ENCODE measurements at regions not wholly inside any gene's neighbourhood (a gene's known extent, or its start where the extent isn't known, plus 50 kb on each side); places are given as distances from the start of the nearest gene placed in this dataset.
A peak's percentile ranks its signal among the peaks of the same experiment; 100 is the strongest.

DNA sequence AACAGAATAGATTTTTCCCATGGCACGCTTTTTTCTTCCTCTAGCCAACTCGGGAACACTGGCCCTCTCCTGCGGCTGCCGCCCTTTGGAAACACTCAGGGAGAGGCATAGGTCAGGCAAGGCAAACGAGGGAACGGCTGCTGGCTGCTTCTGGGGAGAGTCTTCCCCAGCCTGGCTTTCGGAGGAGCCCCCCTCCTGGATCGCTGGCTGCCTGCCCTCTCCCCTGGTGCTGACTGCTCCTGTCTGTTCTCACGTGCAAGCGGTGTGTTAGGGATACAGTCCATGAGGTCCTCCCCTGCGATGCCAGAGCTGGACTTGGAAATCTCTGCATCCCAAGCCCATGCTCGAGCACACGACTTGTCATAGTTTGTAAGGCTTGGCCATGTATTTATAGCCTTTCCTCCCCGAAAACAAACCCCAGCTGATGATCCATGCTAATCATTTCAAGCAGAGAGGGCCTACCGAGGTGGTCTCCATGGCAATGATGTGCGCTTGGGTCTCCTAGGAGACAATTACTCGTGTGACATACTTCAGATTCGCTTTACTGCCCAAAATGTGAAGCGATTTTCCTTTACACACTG, 315.6 kb upstream of the ATP10A start:
- no peak for DNase-seq

GRCh38 chr15:26177816-26178215, 314.7 kb upstream of the ATP10A start:
- DNase-seq = no peak

DNA sequence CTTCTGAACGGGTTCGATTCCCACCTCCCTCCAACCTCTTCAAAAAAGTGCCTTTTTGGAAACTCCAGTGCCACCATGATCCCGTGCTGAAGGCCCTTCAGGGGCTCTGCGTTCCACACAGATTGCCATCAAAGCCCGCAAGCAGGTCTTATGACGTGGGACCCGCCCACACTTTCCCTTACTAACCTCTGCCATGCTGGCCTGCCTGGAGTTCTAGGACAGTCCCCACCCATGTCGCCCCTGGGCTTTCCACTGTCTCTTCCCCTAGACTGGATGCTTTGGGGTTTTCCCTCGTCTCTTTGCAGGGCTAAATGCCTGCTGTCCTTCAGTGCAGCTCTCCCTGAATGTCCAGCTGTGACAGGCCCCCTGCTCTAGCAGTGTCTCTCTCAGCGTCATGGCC, 313.7 kb upstream of the ATP10A start:
- DNase-seq = no peak

GRCh38 chr15:26171266-26171665, 308.1 kb upstream of the ATP10A start:
- no peak for DNase-seq

- DNase-seq = peak; percentile 49
Measured at GRCh38 chr15:26166429-26166828, 303.3 kb upstream of the ATP10A start.

GRCh38 chr15:26165546-26165945, 302.4 kb upstream of the ATP10A start:
- DNase-seq = no peak

- DNase-seq = no peak
Measured at GRCh38 chr15:26160343-26160742, 297.2 kb upstream of the ATP10A start.

GRCh38 chr15:26158176-26158575, 295.0 kb upstream of the ATP10A start:
- no peak for DNase-seq

DNA sequence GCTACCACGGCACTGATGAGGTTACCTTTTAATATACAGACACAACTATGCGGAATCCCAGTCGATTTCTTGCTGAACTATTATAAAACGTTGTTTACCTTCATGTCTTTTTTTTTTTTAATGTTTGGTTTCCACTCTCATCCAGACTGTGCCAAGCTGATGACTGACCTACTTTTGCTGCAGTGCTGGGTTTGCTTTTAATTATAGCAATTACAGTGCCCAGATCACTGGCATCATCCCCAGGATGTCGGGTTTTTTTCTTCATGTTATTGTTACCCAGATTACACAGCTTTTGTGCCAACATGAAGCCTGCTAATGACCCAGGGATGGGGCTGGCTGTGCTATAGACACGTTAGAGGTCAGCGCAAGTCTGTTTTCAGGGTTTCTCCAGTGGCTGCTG, 294.0 kb upstream of the ATP10A start:
- DNase-seq = no peak

DNA sequence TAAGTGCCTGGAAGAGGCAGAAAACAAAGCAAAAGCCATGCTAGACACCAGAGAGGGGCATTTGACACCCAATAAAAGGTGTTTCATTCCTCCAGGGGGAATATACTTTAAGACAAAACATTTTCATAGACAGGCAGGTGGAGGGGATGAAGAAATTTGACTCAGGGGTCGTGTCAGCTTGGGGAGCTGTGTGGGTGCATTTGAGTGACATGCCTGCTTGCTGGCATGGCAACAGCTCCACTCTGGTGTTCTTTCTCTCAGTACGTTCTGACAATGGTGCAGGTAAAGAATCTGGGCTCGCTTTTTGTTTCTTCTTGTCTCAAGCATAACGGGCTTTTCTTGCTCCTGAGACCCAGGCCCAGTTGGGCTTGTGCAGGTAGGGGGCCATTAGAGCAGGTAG, 292.9 kb upstream of the ATP10A start:
- DNase-seq = no peak

GRCh38 chr15:26148156-26148860, 285.2 kb upstream of the ATP10A start:
- DNase-seq = no peak

DNA sequence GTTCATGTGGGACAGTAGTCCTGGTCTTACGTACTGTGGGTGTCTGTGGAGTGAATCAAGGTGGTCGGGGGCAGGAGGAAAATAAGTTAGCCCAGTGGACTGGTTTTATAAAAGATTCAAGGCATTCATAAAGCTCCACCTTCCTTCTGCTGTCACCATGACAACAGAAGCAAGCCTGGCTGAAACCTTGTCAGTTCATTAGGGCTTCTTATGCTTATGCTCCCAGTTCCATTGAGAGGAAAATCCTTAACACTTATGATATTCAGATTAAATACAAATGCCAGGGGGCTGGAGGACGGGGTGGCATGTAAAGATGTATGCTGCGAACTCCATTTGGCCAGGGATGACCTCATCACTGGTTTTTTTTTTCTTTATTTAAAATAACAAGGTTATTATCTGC, 283.1 kb upstream of the ATP10A start:
- no peak for DNase-seq

GRCh38 chr15:26145796-26146195, 282.7 kb upstream of the ATP10A start:
- DNase-seq = no peak

GRCh38 chr15:26144836-26145235, 281.7 kb upstream of the ATP10A start:
- no peak for DNase-seq

DNA sequence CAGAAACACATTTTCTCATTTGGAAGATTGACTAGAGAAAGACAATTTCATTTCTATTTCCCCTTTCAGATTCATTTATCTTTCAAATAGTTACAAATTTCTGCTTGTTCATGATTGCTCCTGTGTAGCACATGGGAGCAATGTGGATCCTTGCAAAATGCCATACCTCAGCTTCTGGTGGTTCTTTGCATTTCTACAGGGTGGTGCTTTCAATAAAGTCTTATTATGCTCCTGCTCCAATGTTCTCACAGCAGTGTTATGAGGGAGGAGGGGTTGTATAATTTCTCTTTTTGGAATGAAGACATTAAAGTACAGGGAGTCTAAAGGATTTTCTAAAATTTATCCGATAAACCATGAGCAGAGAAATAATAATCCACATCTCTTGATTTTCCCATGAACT, 280.1 kb upstream of the ATP10A start:
- DNase-seq = no peak

- DNase-seq = no peak
Measured at GRCh38 chr15:26134812-26135211, 271.7 kb upstream of the ATP10A start.

GRCh38 chr15:26134152-26134551, 271.0 kb upstream of the ATP10A start:
- no peak for DNase-seq

GRCh38 chr15:26132811-26133210, 269.7 kb upstream of the ATP10A start:
- no peak for DNase-seq

DNA sequence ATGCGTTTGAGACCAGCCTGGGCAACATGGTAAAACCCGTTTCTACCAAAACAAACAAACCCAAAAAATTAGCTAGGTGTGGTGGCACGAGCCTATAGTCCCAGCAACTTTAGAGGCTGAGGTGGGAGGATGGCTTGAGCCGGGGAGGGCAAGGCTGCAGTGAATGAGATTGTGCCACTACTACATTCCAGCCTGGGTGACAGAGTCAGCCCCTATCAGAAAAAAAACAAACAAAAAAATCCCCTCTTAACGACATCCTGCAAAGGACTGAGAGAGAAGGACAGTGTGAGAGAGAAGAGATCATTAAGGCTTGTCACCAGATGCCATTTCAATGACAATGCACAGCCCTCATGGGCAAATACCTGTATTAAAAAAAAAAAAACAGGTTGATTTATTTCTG, 266.7 kb upstream of the ATP10A start:
- no peak for DNase-seq

- no peak for DNase-seq
Measured at GRCh38 chr15:26128611-26129140, 265.5 kb upstream of the ATP10A start.

DNA sequence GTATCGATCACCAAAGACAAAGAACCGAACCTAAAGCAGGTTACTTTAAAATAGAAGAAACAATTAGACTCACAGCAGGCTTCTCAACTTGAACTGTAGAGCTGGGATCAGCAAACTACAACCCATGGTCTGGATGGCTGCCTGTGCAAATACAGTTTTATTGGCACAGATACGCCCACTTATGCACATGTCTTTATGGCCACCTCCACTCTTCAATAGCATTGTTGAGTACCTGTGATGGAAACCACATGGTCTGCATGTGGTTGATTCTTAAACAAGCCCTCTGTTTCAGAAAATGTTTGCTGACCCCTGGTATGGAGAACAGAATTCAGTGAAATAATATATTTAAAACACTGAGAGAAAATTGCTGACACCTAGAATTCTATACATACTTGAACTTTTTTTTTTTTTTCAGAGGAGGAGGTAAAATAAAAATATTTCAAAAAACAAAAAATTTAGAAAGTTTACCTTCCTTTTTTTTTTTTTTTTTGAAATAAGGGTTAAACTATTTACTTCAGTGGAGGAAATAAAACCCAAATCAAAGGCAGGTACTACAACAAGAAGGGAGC, 263.8 kb upstream of the ATP10A start:
- DNase-seq = no peak

DNA sequence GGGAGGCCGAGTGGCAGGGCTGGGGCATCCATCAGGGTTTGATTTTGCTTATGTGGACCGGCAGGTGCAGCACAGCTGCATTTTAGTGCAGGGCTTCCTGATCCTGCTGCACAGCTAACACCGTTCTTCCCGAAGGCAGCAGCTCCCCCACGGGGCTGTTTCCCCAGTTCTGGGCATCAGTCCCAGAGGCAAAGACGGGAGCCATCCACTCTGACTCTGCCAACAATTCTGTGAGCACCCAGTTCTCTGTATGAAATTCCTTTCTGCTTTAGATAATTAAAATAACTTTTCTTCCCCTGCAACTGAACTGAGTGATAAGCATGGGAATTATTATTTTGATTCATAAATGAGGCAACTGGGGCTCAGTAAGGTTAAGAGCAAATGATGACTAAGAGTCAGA, 262.9 kb upstream of the ATP10A start:
- DNase-seq = no peak

DNA sequence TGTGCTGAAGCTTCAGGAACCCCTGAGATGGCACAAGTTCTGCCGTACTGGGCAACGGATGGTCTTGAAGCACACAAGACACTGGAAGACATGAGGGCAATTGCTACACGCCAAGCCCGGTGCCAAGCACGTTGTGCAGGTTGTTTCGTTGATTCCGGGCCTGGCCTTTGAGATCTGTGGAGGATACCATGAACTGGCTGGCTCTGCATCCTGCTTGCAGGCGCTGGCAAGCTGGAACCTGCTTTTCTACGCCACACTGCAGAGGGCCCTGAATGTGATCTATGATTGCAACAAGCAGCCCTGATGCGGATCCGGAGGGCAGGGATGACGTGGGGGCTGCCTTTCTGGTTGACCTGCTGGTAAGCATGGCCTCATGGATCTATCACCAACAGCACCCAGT, 262.5 kb upstream of the ATP10A start:
- DNase-seq = no peak

DNA sequence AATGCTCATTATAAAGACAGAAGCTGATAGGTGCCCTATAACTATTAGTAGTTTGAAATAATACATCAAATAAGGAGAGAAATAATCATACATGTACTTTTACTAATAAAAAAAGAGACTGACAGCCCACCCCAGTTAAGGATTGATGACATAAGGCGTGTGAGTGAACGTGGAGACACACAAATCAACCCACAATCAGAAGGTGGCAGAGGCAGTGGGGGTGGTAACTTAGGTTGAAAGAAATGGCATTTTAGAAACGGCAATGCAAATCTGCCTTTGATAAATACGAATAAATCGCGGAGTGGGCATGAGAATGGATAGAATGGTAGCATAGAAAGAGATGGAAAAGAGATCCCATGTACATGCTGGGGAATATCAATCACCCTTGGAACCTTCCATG, 256.2 kb upstream of the ATP10A start:
- DNase-seq = no peak
